ENCODE measurements at regions not wholly inside any gene's neighbourhood (a gene's known extent, or its start where the extent isn't known, plus 50 kb on each side); places are given as distances from the start of the nearest gene placed in this dataset.

GRCh38 chr10:111458256-111458655 lies 381.4 kb downstream of the ADRA2A start:
- no peak for DNase-seq

- DNase-seq = no peak
Observed at GRCh38 chr10:111459967-111460366, 383.1 kb downstream of the ADRA2A start.

GRCh38 chr10:111472445-111472844 lies 395.6 kb downstream of the ADRA2A start:
- no peak for DNase-seq

DNA sequence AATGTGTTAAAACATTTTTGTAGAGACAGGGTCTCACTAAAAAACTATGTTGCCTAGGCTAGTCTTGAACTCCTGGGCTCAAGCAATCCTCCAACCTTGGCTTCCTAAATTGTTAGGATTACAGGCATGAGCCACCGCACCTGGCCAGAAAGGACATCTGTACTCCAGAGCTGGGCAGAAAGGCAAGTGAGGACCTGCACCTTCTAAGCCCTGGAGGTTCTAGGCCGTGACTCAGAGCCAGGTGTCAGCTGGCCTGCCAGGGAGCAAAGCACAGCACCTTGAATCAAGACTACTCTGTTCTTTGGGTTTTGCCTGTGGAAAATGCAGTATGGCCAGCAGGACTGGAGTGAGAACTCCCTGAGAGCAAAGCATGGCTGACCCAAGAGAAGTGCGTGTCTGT lies 396.5 kb downstream of the ADRA2A start:
- no peak for DNase-seq

DNA sequence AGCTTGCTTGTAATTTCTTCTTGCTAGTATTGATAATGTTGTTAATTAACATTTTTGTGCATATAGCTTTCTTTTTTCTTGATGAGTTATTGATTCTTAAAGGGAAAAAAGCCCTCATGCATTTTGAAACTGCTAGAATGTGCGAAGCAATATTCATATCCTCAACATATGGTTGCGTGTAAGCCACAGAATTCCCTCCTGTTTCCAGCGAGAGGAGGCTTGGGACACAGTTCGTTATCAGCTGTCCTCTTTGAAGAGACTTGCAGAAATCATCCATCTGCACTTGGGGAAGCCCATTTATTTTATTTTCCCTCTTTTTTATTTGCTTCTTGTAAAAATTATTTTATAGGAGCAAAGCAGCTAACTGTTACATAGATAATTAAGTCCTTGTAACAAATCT lies 398.0 kb downstream of the ADRA2A start:
- no peak for DNase-seq

DNA sequence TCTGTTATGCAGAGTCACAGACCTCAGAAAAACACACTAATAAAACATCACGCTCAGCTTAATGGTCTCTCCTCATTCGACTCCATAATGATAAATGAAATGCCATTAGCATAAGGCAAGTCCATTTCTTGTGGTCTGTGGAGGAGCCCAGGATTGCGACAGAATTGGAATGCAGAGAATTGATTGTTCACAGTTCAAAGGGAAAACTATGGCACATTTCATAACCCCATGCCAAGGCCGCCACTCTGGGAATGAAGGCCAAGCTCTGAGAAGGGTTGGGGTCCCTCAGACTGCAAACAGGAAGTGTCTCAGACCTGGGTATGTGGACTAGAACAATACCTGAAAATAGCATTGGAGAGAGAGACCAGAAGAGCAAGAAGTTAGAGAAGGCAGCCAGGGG lies 398.9 kb downstream of the ADRA2A start:
- DNase-seq = no peak

DNA sequence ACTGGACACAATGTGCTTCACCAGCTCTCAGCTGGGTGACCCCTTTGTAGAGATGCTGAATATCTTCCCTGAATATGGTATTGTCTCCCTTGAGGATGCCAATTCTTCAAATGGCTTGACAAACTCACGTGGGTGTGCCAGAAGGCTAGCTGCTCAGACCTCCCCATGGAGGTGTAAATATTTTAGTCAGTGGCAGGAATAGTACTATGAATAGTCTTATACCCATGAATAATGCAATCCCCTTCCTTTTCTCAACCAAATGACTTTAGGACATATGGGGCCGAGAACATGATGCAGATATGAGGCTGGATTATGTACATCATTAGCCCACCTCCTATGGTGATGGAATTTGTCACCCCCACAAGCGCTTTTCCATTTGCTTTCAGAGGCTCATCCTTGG lies 401.8 kb downstream of the ADRA2A start:
- no peak for DNase-seq

GRCh38 chr10:111479966-111480365 lies 403.1 kb downstream of the ADRA2A start:
- no peak for DNase-seq

DNA sequence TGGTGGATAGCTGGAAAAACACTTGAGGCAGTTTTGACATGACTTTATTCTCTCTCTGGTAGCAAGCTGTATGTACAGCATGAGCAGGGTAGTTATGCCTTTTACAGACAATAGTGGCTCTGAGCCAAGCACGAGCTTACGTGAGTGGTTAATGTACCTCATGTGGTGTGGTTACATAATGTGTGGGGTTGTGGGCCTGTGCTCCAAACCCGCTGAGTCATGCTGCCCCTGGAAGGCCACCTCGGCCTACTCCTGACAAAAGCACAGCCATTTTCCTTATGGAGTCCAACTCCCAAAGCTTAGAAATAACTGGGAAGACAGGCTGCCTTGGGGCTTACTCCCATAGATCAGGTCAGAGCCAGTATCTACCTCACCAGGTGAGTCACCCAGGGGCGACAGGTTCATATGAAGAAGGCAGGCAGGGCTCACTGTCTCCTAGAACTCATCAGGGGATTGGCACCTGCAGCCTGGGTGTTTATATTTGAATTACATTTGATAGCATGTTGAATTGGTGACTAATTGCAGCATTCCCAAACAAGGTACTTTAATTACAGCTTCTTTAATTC lies 404.5 kb downstream of the ADRA2A start:
- DNase-seq = no peak

- DNase-seq = no peak
Observed at GRCh38 chr10:111481866-111482265, 405.0 kb downstream of the ADRA2A start.

GRCh38 chr10:111482621-111483216 lies 405.9 kb downstream of the ADRA2A start:
- no peak for DNase-seq

DNA sequence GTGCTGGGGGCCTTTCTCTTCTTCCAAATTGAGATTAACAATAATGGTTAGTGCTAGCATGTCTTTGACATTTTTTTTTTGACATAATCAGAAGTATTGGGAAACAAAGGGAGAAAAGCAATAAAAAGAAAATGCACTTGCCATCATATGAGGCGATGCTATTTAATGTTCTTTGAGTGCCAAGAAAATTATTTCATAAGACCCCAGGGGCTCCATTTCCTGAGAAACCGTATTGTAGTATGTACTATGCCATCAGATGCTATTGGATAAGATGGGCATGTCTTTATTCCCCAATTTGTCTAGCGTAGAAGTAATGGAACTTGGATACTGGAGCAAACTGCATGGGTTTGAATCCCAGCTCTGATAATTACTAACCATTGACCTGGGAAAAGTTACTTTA lies 408.9 kb downstream of the ADRA2A start:
- DNase-seq = no peak

GRCh38 chr10:111486346-111486745 lies 409.5 kb downstream of the ADRA2A start:
- DNase-seq = no peak

- no peak for DNase-seq
Observed at GRCh38 chr10:111488668-111489067, 411.8 kb downstream of the ADRA2A start.

GRCh38 chr10:111491154-111491553 lies 414.3 kb downstream of the ADRA2A start:
- DNase-seq = no peak

GRCh38 chr10:111493024-111493625 lies 416.3 kb downstream of the ADRA2A start:
- DNase-seq = no peak

DNA sequence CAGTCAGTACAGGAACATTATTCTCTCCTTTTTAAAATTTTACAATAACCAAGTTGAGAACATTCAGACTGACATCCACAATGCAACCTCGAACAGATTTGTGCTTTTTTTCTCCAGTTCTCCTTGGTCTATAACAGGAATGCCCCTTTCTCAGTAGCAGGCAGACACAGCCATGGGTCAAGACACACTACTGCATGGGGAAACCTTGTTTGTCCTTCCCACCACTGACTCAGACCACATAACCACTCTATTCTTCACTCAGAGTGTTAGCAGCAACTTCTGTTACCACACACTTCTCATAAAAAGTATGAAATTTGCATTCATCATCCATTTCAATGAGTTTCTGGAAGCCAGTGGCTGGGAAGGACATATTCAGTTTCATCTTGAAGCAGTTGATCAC lies 421.7 kb downstream of the ADRA2A start:
- no peak for DNase-seq

DNA sequence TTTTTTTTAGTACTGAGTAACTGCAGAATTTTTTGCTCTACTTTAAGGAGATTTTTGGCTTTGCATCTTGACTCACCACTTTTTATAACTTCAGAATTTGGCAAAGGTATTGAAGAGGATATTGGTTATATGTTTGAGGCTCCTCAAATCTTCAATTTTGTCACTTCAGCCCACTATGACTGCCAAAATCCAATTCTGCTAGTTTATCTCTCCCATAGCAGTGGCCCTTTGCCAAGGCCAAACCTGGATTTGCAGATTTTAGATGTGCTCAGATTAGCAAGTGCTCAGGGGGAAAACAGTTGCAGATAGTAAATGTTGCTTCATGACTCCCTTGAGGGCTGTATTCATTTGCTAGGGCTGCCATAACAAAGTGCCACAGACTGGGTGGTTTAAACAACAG lies 427.5 kb downstream of the ADRA2A start:
- DNase-seq = no peak

DNA sequence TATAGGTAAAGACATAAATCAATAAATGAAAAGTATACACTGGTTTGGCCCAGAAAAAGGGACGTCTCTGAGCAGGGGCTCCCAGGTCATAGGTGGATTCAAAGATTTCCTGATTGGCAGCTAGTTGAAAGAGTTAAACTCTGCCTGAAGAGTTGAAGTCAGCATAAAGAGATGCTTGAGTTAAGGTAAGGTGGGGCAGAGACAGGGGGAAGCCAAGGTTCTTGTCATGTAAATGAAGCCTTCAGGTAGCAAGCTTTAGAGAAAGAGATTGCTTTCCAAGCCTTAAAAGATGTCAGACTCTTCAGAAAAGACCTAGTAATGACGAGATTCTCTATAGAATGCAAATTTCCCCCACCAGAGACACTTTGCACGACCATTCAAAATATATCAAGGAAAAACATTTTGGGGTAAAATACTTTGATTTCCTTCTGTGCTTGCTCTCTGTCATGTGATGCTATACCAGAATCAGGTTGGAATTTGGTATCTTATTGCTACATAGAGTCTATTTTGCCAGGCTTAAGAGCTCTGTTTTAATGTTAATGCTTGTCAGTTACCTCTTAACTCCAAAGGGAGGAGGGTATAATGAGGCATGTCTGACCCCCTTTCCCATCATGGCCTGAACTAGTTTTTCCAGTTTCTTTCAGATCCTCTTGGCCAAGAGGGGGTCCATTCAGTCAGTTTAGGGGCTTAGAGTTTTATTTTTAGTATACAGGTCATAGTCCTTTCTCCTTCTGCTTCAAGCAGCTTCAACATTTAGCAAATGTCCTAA lies 429.6 kb downstream of the ADRA2A start:
- no peak for DNase-seq

DNA sequence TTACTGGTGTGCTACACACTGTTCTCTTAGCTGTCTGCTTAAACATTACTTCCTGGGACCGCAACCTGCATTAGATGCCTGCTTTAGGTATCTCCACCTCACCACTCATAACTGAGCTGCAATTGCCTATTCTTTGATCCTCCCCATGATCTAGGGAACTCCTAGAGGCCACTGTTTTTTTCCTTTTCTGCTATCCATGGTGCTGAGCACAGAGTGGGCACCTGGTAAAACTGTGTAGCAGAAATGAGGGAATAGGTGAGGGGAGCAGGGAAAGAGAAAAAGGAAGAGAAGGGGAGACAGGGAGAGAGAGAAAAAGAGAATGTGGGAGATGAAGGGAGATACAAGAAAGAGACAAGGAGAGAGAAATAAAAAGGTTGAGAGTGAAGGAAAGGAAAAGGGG lies 434.9 kb downstream of the ADRA2A start:
- DNase-seq = no peak

DNA sequence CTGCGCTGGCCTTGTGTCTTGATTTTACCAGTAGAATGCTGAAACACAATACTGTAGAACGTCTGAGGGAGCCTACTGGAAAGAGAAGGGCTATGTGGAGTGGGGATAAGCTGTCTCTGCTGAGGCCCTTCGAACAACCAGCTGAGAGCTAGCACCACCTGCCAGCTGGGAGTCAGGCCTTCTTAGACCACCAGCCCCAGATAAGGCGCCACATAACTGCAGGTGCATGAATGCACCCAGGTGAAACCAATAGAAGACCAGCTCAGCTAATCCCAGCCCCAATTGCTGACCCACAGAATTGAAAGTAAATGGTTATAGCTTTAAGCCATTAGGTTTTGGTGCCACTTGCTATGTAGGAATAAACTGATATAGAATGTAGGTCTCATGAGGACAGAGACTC lies 438.4 kb downstream of the ADRA2A start:
- no peak for DNase-seq

DNA sequence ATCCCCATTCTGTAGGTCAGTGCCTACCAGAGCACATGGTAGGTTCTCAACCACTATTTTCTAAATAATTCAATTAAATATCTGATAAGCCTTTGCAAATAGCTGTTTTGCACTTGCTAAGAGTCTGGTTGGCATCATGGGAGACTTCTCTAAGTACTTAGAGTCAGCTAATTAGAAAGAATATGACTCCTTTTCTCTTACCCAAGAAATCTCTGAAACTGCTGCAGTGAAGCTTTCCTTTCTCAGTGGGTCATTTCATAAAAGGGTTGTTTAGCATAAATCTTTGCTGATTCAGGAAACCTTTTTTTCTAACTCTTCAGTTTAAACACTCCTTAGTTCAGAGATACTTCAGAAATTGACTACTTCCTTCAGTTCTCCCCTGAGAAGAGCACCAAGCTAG lies 438.9 kb downstream of the ADRA2A start:
- DNase-seq = no peak

GRCh38 chr10:111516144-111516543 lies 439.3 kb downstream of the ADRA2A start:
- no peak for DNase-seq

DNA sequence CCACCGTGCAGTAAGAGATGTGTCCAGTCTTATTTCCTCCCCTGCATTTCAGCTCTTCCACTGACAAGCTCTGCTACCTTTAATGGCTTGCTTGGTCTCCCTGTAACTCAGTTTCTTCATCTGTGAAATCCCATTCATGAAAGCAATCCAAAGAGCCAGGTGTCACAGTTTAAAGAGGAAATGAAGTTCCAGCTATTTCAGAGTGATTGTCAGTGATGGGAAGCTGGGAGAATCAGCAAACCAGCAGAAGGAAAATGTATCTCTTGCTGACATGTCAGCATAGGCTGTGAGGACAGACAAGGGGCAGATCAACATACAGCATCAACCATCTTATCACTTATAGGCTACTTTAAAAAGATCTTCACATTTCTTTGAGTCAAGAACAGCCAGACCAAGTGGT lies 445.3 kb downstream of the ADRA2A start:
- DNase-seq = no peak

Measured in bone marrow (tissue), 2 donors.